AG04449 (cell line): ENCODE measurements at regions not wholly inside any gene's neighbourhood (a gene's known extent, or its start where the extent isn't known, plus 50 kb on each side); places are given as distances from the start of the nearest gene placed in this dataset.

Source experiments
- CTCF ChIA-PET: fragments of 350-600 bp; formaldehyde crosslinking; extraction: SDS; loops from one replicate; lab custom pipeline; 2021; ENCODE audit warnings: antibody characterized with exemption; lab: Yijun Ruan, JAX
- POLR2A ChIA-PET: fragments of 400-600, 350-600 bp; formaldehyde crosslinking; extraction: SDS; loops from one replicate; lab custom pipeline; 2020; ENCODE audit warnings: antibody characterized with exemption, inconsistent platforms; lab: Yijun Ruan, JAX
- DNase-seq: peaks from one replicate; pipeline ENCODE4 v3.0.0-alpha.2; 2010; ENCODE audit warnings: low read depth, low spot score
- H3K4me3 ChIP-seq: 2 replicates; pipeline ENCODE4 v1.5.1; 2011; ENCODE audit warnings: low read depth, mild to moderate bottlenecking, control low read depth, low read length
- CTCF ChIP-seq: IDR thresholded peaks from one replicate; pipeline ENCODE4 v1.5.1; 2011; ENCODE audit warnings: mild to moderate bottlenecking, moderate library complexity, low read length, control low read depth, inconsistent platforms; ENCODE audit not compliant: insufficient read depth; ENCODE audit errors: missing control alignments

- DNase-seq = no peak
- ChIA-PET POLR2A (no interaction called here), CTCF (no interaction called here)
- TF ChIP-seq CTCF = no peak
- no peak overlapping the region for H3K4me3 ChIP-seq
Measured at GRCh38 chr2:228649447-228649846, 468.0 kb upstream of the SPHKAP start.

DNA sequence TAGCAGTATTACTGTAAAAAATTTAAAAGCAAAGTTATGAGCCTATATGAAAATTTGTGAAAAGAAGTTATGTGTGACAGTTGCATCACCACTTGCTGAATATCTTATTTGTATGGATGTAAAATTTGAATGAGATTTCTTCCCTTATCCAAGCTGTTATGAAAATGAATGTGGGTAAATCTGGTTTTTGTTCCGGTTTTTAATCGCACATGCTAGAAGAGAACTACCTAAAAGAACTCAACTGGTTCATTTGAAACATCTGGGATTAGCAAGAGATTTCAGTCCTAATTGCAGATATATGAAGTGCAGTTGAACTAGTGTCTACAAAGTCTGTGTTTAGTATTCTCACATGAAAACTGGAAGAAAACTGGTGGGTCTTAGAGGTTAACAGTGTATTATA, 467.1 kb upstream of the SPHKAP start:
- CTCF ChIA-PET = interaction anchor here (1.3 kb wide), 1 partner anchor 10 kb away, joined by 3 read pairs; no protein-coding TSS in a partner anchor
- H3K4me3 ChIP-seq = no peak overlapping the region
- DNase-seq = no peak
- POLR2A ChIA-PET = no interaction called here
- no peak for TF ChIP-seq CTCF

- CTCF ChIA-PET = no interaction called here
Measured at GRCh38 chr2:228646061-228646460, 464.6 kb upstream of the SPHKAP start.

DNA sequence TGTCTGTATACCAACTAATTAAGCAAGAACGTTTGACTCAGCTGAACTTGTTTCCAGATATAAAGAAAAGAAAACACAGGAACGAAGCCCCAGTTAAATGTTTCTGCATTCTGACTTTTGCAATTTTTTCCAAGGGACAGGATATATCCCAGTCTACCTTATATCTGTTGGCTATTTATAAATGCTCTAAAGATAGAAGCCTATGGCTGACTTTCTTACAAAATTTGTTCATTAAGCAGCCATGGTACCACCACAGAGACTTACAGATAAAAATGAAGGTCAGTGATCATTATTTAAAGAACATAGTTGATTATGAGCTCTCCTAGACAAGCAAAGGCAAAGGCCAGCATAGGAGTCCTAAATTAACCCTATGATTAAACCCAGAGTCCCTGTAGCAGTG, 462.7 kb upstream of the SPHKAP start:
- H3K4me3 ChIP-seq = no peak overlapping the region
- ChIA-PET POLR2A (no interaction called here), CTCF (no interaction called here)

More at GRCh38 chr2:228646061-228646460, 464.6 kb upstream of the SPHKAP start:
- no peak for TF ChIP-seq CTCF
- H3K4me3 ChIP-seq = no peak overlapping the region
- POLR2A ChIA-PET = no interaction called here
- DNase-seq = no peak

DNA sequence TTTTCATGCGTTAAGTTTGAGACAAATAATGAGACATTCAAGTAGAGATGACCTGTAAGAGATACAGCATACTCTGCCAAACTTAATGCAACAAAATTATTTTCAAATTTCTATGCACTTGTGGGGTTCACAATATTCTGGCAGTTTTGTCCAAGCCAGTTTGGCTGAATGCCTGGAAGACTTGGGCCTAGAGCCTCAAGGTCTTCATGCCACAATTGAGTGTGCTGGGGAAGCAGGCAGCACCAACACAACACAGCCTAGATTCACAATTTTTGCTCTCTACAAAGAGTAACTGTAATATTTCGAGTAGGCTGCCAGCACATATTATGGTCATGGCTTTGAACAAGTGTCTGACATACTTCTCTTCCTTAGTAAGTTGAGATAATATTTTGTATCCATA, 461.4 kb upstream of the SPHKAP start:
- TF ChIP-seq CTCF = no peak
- ChIA-PET POLR2A (no interaction called here), CTCF (no interaction called here)
- H3K4me3 ChIP-seq = no peak overlapping the region
- no peak for DNase-seq

More for the DNA sequence above, 462.7 kb upstream of the SPHKAP start:
- DNase-seq = no peak
- TF ChIP-seq CTCF = no peak

- ChIA-PET CTCF (no interaction called here), POLR2A (no interaction called here)
- DNase-seq = no peak
- TF ChIP-seq CTCF = no peak
- H3K4me3 ChIP-seq = no peak overlapping the region
Measured at GRCh38 chr2:228630786-228631185, 449.3 kb upstream of the SPHKAP start.
